C4-2B (cell line): ENCODE measurements at regions not wholly inside any gene's neighbourhood (a gene's known extent, or its start where the extent isn't known, plus 50 kb on each side); places are given as distances from the start of the nearest gene placed in this dataset.

Source experiments
- H3K27ac ChIP-seq: fragments of 450-650 bp; 2 replicates; pipeline ENCODE4 v1.5.1; 2017
- ZFX ChIP-seq: fragments of 450-650 bp; IDR thresholded peaks from 2 replicates; pipeline ENCODE4 v1.6.1; 2017
- TF ChIP-seq, protein P1 (sequence below): fragments of 450-650 bp; conservative IDR thresholded peaks from 2 replicates; pipeline ENCODE4 v1.5.1; 2017; ENCODE audit warnings: mild to moderate bottlenecking

DNA sequence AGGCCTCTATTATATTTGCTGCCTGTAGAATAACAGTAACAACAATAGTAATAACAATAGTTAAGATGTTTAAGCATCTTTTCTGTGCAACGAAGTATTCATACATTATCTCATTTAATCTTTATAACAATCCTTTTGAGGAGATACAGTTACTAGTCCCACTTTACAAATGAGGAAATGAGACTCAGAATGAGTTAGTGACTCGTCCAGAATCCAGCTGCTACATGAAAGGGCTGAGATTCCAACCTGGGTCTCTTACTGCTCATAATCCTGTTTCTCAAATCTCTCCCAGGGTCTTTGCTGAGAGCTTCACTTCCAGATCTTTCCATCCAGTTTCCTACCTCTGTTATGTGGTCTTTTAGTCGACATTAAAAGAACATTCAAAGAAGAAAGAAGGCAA is 173.7 kb upstream of the TMPO start:
- TF ChIP-seq, protein P1, sequence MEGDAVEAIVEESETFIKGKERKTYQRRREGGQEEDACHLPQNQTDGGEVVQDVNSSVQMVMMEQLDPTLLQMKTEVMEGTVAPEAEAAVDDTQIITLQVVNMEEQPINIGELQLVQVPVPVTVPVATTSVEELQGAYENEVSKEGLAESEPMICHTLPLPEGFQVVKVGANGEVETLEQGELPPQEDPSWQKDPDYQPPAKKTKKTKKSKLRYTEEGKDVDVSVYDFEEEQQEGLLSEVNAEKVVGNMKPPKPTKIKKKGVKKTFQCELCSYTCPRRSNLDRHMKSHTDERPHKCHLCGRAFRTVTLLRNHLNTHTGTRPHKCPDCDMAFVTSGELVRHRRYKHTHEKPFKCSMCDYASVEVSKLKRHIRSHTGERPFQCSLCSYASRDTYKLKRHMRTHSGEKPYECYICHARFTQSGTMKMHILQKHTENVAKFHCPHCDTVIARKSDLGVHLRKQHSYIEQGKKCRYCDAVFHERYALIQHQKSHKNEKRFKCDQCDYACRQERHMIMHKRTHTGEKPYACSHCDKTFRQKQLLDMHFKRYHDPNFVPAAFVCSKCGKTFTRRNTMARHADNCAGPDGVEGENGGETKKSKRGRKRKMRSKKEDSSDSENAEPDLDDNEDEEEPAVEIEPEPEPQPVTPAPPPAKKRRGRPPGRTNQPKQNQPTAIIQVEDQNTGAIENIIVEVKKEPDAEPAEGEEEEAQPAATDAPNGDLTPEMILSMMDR: no peak
- TF ChIP-seq ZFX: no peak
- no peak overlapping the region for H3K27ac ChIP-seq

DNA sequence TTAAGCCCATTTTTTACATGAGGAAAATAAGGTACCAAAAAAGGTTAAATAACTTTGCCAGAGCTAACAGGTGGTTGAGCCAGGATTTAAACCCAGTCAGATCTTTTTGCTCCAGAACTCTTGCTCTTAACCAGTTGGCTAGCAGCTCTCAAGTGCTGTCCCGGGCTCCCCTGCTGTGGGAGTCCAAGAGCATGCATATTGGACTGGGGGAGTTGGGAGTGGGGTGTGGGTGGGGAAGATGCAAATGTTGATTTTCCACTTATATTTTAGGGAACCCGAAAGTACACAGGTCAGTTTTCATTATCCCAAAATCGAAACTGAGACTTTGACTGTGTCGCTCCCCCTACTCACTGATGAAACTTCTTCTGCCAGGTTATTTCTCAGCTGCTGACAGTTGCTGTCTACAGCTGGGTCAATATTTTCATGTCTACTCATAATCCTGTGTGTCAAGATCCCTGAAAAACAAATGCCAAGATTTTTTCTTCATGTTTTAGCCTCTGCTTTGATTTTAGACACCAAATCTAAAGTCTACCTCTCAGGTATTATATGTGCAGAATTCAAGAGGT is 172.3 kb upstream of the TMPO start:
- TF ChIP-seq, protein P1: no peak
- TF ChIP-seq ZFX: no peak
- no peak overlapping the region for H3K27ac ChIP-seq

DNA sequence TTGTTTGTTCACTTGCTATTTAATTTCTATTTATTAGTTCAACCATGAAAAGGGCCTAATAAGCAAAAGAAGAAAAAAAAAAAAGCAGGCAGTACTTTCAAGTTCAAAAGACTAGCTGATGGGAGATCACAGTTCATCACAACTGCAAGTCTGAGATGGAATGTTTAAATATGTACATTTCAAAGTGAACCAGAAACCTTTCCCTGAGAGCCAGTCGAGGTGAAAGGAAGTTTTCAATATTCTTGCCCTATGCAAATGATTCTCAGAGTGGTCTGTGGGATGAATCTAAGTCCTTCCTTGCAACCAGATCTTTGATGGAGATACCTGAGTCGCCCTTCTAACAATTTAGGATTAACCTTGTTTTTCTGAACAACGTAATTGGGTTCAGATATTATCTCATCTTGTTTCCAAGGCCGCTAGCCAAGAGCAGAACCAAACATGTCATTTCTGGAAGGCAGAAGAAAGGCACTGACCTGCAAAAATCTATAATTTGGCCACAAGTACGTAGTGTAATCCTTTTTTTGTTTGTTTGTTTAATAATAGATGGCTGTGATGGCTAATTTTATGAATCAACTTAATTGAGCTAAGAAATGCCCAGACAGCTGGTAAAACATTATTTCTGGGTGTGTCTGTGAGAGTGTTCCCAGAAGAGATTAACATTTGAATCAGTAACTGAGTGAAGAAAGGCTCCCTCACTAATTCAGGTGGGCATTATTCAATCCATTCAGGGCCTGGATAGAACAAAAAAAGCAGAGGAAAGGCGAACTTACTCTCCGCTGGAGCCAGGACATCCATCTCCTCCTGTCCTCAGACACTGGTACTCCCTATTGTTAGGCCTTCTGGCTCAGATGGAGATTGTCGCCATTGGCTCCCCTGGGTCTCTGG is 171.1 kb upstream of the TMPO start:
- no peak overlapping the region for H3K27ac ChIP-seq
- no peak for TF ChIP-seq ZFX
- TF ChIP-seq, protein P1: no peak

DNA sequence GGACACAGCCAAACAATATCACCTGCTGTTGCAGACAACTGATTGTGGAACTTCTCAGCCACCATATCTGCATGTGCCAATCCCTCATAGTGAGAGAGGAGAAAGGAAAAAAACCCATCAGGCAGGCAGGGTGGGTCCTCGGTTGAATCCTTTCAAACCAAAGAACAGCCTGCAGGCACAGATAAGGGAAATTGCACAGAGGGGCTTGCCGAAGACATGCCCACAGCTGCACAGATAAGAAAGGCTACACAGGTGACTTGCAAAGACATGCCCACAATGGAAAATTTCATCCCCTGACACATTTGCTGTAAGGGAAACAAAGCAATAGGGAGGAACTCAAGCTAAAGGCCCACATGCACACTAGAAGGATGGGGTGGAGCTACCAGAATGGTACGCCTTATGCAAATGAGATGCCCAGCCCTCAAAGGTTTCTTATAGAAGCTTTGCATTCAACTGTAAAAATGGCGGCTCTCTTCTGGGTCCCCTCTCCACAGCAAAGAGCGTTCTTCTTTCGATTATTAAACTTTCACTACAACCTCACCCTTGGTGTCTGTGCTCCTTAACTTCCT is 170.0 kb upstream of the TMPO start:
- H3K27ac ChIP-seq: no peak overlapping the region
- TF ChIP-seq, protein P1: no peak
- no peak for TF ChIP-seq ZFX

DNA sequence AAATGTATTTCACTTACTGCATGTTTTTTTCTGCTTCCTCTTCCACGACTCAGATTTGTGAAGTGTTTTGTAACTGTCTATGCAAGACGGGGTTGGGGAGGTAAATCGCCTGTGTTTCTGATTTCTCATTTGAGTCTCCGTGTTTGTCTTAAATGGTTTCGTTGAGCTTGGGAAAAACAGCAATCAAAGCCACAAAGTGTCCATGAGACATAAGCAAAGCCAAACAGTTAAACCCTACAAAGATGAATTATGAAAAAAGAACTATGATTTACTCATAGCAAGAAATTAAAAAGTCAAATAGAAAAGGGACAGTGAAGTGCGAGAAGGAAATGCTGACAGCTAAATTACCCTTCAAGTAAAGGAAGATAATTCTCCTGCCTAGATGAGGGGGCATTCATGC is 164.3 kb upstream of the TMPO start:
- TF ChIP-seq, protein P1: no peak
- no peak for TF ChIP-seq ZFX
- H3K27ac ChIP-seq: no peak overlapping the region

DNA sequence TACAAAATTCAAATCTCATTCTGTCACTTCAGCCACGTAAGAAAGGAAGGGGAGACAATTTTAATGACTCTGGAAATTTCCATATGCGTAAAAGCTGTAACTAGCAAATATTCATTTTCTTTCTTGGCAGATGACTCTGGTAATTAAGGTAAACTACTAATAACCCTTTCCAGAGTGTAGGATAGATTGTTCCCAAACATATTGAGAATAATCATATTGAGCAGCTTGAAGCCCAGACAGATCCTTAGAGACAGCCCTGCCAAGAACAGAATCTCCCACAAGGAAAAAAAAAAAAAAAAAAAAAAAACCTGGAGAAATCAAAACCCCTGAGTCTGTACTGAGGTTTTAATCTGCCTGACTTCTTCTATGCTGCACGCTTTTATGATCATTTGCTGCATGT is 163.6 kb upstream of the TMPO start:
- H3K27ac ChIP-seq: no peak overlapping the region
- TF ChIP-seq, protein P1: no peak
- TF ChIP-seq ZFX: no peak

DNA sequence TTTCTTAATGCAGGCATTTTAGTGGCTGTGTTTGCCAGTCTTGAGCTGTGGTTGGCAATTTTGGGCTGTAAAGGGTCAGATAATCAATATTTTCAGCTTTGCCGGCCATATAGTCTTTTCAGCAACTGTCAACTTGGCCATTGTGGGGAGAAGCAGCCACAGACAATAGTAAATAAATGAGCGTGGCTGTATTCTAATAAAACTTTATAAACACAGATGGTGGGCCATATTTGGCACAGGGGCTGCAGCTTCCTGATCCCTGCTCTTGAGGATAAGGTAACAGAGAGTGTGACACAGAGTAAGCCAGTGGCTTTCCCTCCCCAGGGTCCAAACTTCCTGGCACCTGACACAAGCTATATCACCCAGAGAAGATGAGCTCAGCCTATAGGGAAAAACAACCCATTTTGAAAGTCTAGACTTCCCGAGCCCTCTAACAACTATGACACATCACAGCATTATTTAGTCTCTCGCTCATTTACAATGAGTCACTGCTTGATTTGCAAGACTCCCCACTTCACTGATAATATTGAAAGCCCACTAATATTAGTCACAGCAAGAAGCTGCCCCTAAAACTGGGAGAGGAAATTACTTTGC is 163.1 kb upstream of the TMPO start:
- TF ChIP-seq, protein P1: no peak
- no peak for TF ChIP-seq ZFX
- no peak overlapping the region for H3K27ac ChIP-seq
